ENCODE measurements at regions not wholly inside any gene's neighbourhood (a gene's known extent, or its start where the extent isn't known, plus 50 kb on each side); places are given as distances from the start of the nearest gene placed in this dataset.
"Not testable (repeated sequence)": the region's sequence is repeated elsewhere in the genome, so short reads cannot be mapped to it uniquely, and the experiment has no call there.

DNA sequence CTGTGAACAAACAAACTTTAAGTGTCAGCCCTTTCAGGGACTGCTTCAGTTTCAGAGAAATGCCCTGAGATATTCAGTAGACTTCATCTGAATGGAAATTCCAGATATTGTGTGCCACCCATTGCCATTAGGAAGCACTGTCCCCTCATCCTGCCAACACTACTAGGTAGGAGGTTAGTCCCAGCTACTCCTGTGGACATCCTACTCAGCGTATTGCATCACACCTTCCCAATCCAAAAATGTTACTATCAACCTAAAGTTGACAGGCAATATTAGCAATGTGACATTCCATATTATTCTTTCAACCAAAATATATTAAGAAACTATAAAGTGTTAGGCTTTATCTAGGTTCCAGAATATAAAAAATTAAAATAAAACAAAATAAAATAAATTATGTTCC lies 552.0 kb upstream of the ST8SIA4 start:
- Histone ChIP-seq H2BK12ac (ENCODE audit: insufficient read length, low read depth, low read length) (no peak overlapping the region), H3K27ac (ENCODE audit: insufficient read length, low read depth, low read length) (no peak overlapping the region), H4K20me1 (ENCODE audit: control insufficient read depth, insufficient read depth, insufficient read length) (no peaks in the 10 kb centered on the region), H2BK120ac (ENCODE audit: low read depth, low read length, poor library complexity, severe bottlenecking) (no peak overlapping the region), H3K4me2 (ENCODE audit: insufficient read depth, insufficient read length, low read length) (no peak overlapping the region), H3K4me1 (ENCODE audit: insufficient read depth, low read length) (no peaks in the 10 kb centered on the region; the same call in 1 of the 2 replicates), H4K8ac (replicated peaks; ENCODE audit: insufficient read length, low read depth, low read length) (no peak overlapping the region), H3K79me2 (ENCODE audit: insufficient read depth, low read length) (no peaks in the 10 kb centered on the region), H3K18ac (ENCODE audit: insufficient read length, low read depth, low read length) (no peak overlapping the region), H2AK5ac (ENCODE audit: insufficient read length, low read length) (no peak overlapping the region), H3K27me3 (ENCODE audit: insufficient read depth, low read length) (no peaks in the 10 kb centered on the region), H3T11ph (ENCODE audit: low read length) (no peak overlapping the region), H2BK5ac (ENCODE audit: insufficient read length, low read length) (no peak overlapping the region), H4K91ac (ENCODE audit: insufficient read length, low read depth, low read length) (no peak overlapping the region), H3K9me3 (ENCODE audit: control insufficient read depth, low read depth, low read length) (no peaks in the 10 kb centered on the region), H3K23me2 (ENCODE audit: insufficient read length, low read depth, low read length, poor library complexity, severe bottlenecking) (no peaks in the 10 kb centered on the region), H2BK20ac (ENCODE audit: low read depth, low read length, poor library complexity, severe bottlenecking) (no peak overlapping the region), H3K14ac (ENCODE audit: insufficient read depth, low read length) (no peak overlapping the region), H3K4ac (ENCODE audit: low read depth, low read length) (no peak overlapping the region), H2BK15ac (ENCODE audit: low read depth, low read length) (no peak overlapping the region), H3K56ac (ENCODE audit: insufficient read length, low read depth, low read length) (no peak overlapping the region), H3K79me1 (ENCODE audit: insufficient read depth, low read depth, low read length, poor library complexity, severe bottlenecking) (no peaks in the 10 kb centered on the region), H4K5ac (ENCODE audit: insufficient read length, low read depth, low read length) (no peak overlapping the region), H2AFZ (ENCODE audit: low read length) (no peak overlapping the region), H3K23ac (ENCODE audit: insufficient read length, low read depth, low read length) (no peak overlapping the region), H3K9ac (ENCODE audit: extremely low read depth, insufficient read length, low read length) (no peak overlapping the region)
- peaks cover 10% of the 10 kb centered on the region in 2 experiments for H3K4me1 Mint-ChIP-seq
- peaks cover 0 to 2% (median 0%) of the 10 kb centered on the region in 3 experiments; a peak in 1 of 7 replicates for H3K36me3 Mint-ChIP-seq (ENCODE audit: insufficient read depth in 1 of 3, low read depth in 3 of 3)
- H3K9me3 Mint-ChIP-seq = no peaks in the 10 kb centered on the region; a peak in 1 of 5 replicates
- no peak overlapping the region for H3K4me3 Mint-ChIP-seq
- H3K27ac Mint-ChIP-seq = no peak overlapping the region
- H3K27me3 Mint-ChIP-seq (ENCODE audit: low read depth) = no peaks in the 10 kb centered on the region
- no CpG with 5 or more reads among the region's 1 CpG for WGBS (ENCODE audit: extremely low coverage, insufficient read length, low lambda C conversion rate)
- DNase-seq = no peak
- TF ChIP-seq, protein P1, sequence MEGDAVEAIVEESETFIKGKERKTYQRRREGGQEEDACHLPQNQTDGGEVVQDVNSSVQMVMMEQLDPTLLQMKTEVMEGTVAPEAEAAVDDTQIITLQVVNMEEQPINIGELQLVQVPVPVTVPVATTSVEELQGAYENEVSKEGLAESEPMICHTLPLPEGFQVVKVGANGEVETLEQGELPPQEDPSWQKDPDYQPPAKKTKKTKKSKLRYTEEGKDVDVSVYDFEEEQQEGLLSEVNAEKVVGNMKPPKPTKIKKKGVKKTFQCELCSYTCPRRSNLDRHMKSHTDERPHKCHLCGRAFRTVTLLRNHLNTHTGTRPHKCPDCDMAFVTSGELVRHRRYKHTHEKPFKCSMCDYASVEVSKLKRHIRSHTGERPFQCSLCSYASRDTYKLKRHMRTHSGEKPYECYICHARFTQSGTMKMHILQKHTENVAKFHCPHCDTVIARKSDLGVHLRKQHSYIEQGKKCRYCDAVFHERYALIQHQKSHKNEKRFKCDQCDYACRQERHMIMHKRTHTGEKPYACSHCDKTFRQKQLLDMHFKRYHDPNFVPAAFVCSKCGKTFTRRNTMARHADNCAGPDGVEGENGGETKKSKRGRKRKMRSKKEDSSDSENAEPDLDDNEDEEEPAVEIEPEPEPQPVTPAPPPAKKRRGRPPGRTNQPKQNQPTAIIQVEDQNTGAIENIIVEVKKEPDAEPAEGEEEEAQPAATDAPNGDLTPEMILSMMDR (conservative IDR thresholded peaks at IDR 0.05) = no peak

DNA sequence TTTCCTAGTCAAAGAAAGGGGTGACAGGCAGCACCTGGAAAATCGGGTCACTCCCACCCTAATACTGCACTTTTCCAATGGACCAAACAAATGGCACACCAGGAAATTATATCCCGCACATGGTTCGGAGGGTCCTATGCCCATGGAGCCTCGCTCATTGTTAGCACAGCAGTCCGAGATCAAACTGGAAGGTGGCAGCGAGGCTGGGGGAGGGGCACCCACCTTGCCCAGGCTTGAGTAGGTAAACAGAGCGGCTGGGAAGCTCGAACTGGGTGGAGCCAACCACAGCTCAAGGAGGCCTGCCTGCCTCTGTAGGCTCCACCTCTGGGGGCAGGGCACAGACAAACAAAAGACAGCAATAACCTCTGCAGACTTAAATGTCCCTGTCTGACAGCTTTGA lies 539.2 kb upstream of the ST8SIA4 start:
- not testable (repeated sequence) for H3K4me3 Mint-ChIP-seq; H3K4me2 ChIP-seq (ENCODE audit: insufficient read depth, insufficient read length, low read length); H2BK20ac ChIP-seq (ENCODE audit: low read depth, low read length, poor library complexity, severe bottlenecking); H3K79me2 ChIP-seq (ENCODE audit: insufficient read depth, low read length); H4K5ac ChIP-seq (ENCODE audit: insufficient read length, low read depth, low read length); H2BK5ac ChIP-seq (ENCODE audit: insufficient read length, low read length); H3K79me1 ChIP-seq (ENCODE audit: insufficient read depth, low read depth, low read length, poor library complexity, severe bottlenecking); H3K4me1 ChIP-seq (ENCODE audit: insufficient read depth, low read length); H3K56ac ChIP-seq (ENCODE audit: insufficient read length, low read depth, low read length); H3K27me3 Mint-ChIP-seq (ENCODE audit: low read depth); H3K9ac ChIP-seq (ENCODE audit: extremely low read depth, insufficient read length, low read length); H2AFZ ChIP-seq (ENCODE audit: low read length); H3K9me3 ChIP-seq (ENCODE audit: control insufficient read depth, low read depth, low read length); H4K8ac ChIP-seq (replicated peaks; ENCODE audit: insufficient read length, low read depth, low read length); H3K14ac ChIP-seq (ENCODE audit: insufficient read depth, low read length); H3K23me2 ChIP-seq (ENCODE audit: insufficient read length, low read depth, low read length, poor library complexity, severe bottlenecking); H2BK120ac ChIP-seq (ENCODE audit: low read depth, low read length, poor library complexity, severe bottlenecking); H3K18ac ChIP-seq (ENCODE audit: insufficient read length, low read depth, low read length); H2BK12ac ChIP-seq (ENCODE audit: insufficient read length, low read depth, low read length); H3K4ac ChIP-seq (ENCODE audit: low read depth, low read length); H3K23ac ChIP-seq (ENCODE audit: insufficient read length, low read depth, low read length); H2AK5ac ChIP-seq (ENCODE audit: insufficient read length, low read length); H3K27ac Mint-ChIP-seq; H3T11ph ChIP-seq (ENCODE audit: low read length); DNase-seq; H3K27ac ChIP-seq (ENCODE audit: insufficient read length, low read depth, low read length); H4K20me1 ChIP-seq (ENCODE audit: control insufficient read depth, insufficient read depth, insufficient read length); H3K27me3 ChIP-seq (ENCODE audit: insufficient read depth, low read length); H2BK15ac ChIP-seq (ENCODE audit: low read depth, low read length); H3K4me1 Mint-ChIP-seq; H4K91ac ChIP-seq (ENCODE audit: insufficient read length, low read depth, low read length)
- WGBS (ENCODE audit: extremely low coverage, insufficient read length, low lambda C conversion rate) = no CpG with 5 or more reads among the region's 8 CpGs
- Mint-ChIP-seq H3K36me3 (ENCODE audit: insufficient read depth in 1 of 3, low read depth in 3 of 3) (peaks cover 4 to 28% (median 5%) of the 10 kb centered on the region in 3 experiments), H3K9me3 (peaks cover 25 to 28% of the 10 kb centered on the region in 2 experiments)

Measured in H9 (cell line).